GM23338 (cell line): ENCODE measurements at regions not wholly inside any gene's neighbourhood (a gene's known extent, or its start where the extent isn't known, plus 50 kb on each side); places are given as distances from the start of the nearest gene placed in this dataset.

Experiments
- ATAC-seq: fragments of 200-7000 bp; cut with Tn5 transposase; 3 replicates; pipeline ENCODE4 v1.9.1; 2020
- DNase-seq: peaks from one replicate; pipeline ENCODE4 v3.0.0-alpha.2; 2015; ENCODE audit warnings: low spot score
- H2AFZ ChIP-seq: fragments of 200-600 bp; sonication (generic); 2 replicates; pipeline ENCODE4 v1.8.0; 2016; ENCODE audit warnings: antibody characterized with exemption, mild to moderate bottlenecking, moderate library complexity
- H3F3A ChIP-seq: fragments of 200-600 bp; sonication (generic); replicated peaks from 2 replicates; pipeline ENCODE4 v1.8.0; 2017; ENCODE audit warnings: antibody characterized with exemption, mixed run types, low read depth
- H3K27ac ChIP-seq: fragments of 200-600 bp; sonication (generic); 2 replicates; pipeline ENCODE4 v1.6.1; 2016; ENCODE audit warnings: low read depth
- H3K27me3 ChIP-seq: fragments of 200-600 bp; sonication (generic); 2 replicates; pipeline ENCODE4 v1.8.0; 2016; ENCODE audit warnings: mild to moderate bottlenecking, mixed run types, moderate library complexity; ENCODE audit not compliant: insufficient read depth
- H3K36me3 ChIP-seq: fragments of 200-600 bp; sonication (generic); 2 replicates; pipeline ENCODE4 v1.8.0; 2016; ENCODE audit warnings: mild to moderate bottlenecking; ENCODE audit not compliant: insufficient read depth
- H3K4me1 ChIP-seq: fragments of 200-600 bp; sonication (generic); 2 replicates; pipeline ENCODE4 v1.8.0; 2016; ENCODE audit warnings: mild to moderate bottlenecking, moderate library complexity; ENCODE audit not compliant: insufficient read depth
- H3K4me2 ChIP-seq: fragments of 200-600 bp; sonication (generic); 2 replicates; pipeline ENCODE4 v1.7.1; 2017; ENCODE audit warnings: mixed run types
- H3K4me3 ChIP-seq: fragments of 200-600 bp; sonication (generic); 2 replicates; pipeline ENCODE4 v1.6.1; 2016; ENCODE audit warnings: mixed run types
- H3K79me2 ChIP-seq: fragments of 200-600 bp; sonication (generic); replicated peaks from 2 replicates; pipeline ENCODE4 v1.8.0; 2017; ENCODE audit warnings: mild to moderate bottlenecking; ENCODE audit not compliant: insufficient read depth
- H3K9me2 ChIP-seq: fragments of 200-600 bp; sonication (generic); 2 replicates; pipeline ENCODE4 v1.8.0; 2017; ENCODE audit not compliant: insufficient read depth
- H4K20me1 ChIP-seq: fragments of 200-600 bp; sonication (generic); replicated peaks from 2 replicates; pipeline ENCODE4 v1.8.0; 2017; ENCODE audit warnings: mild to moderate bottlenecking; ENCODE audit not compliant: insufficient read depth
- H3K27ac Mint-ChIP-seq: 2 replicates; pipeline ENCODE4 v1.8.0; 2020; ENCODE audit warnings: inconsistent platforms, mild to moderate bottlenecking, moderate library complexity, mixed read lengths
- H3K27me3 Mint-ChIP-seq: 3 replicates; pipeline ENCODE4 v1.8.0; 2022; ENCODE audit warnings: low read depth, mild to moderate bottlenecking, moderate library complexity, mixed read lengths, inconsistent platforms; ENCODE audit not compliant: insufficient read depth, poor library complexity
- H3K36me3 Mint-ChIP-seq: 3 replicates; pipeline ENCODE4 v1.8.0; 2021; ENCODE audit warnings: low read depth, mild to moderate bottlenecking, inconsistent platforms, moderate library complexity, mixed read lengths
- H3K4me1 Mint-ChIP-seq: 3 replicates; pipeline ENCODE4 v1.8.0; 2020; ENCODE audit warnings: mild to moderate bottlenecking, inconsistent platforms, mixed read lengths
- H3K4me3 Mint-ChIP-seq: 3 replicates; pipeline ENCODE4 v1.8.0; 2021; ENCODE audit warnings: moderate library complexity, mild to moderate bottlenecking, inconsistent platforms, mixed read lengths
- H3K9me3 Mint-ChIP-seq: 3 replicates; pipeline ENCODE4 v1.8.0; 2020; ENCODE audit warnings: moderate library complexity, mild to moderate bottlenecking, inconsistent platforms, mixed read lengths
- CREB1 ChIP-seq: fragments of 250-450 bp; sonication (Bioruptor Pico); IDR thresholded peaks from 2 replicates; pipeline ENCODE4 v1.5.0; 2020; ENCODE audit warnings: low read depth, mild to moderate bottlenecking, moderate library complexity
- EZH2 ChIP-seq: fragments of 200-600 bp; sonication (generic); IDR thresholded peaks from one replicate; pipeline ENCODE4 v1.8.0; 2017; ENCODE audit warnings: antibody characterized with exemption, mild to moderate bottlenecking, low read depth; ENCODE audit not compliant: unreplicated experiment
- EZH2phosphoT487 ChIP-seq: fragments of 200-600 bp; sonication (generic); IDR thresholded peaks from one replicate; pipeline ENCODE4 v1.8.1; 2018; ENCODE audit warnings: antibody characterized with exemption; ENCODE audit not compliant: unreplicated experiment
- STAT1 ChIP-seq: IDR thresholded peaks from one replicate; pipeline ENCODE4 v1.6.1; 2016; ENCODE audit warnings: antibody characterized with exemption; ENCODE audit not compliant: unreplicated experiment
- ZNF114 ChIP-seq: fragments of 250-450 bp; sonication (Bioruptor Pico); IDR thresholded peaks from 2 replicates; pipeline ENCODE4 v1.5.0; 2020; ENCODE audit warnings: mild to moderate bottlenecking, moderate library complexity
- ZNF462 ChIP-seq: fragments of 250-450 bp; sonication (Bioruptor Pico); IDR thresholded peaks from 2 replicates; pipeline ENCODE4 v1.5.0; 2020; ENCODE audit warnings: mild to moderate bottlenecking, moderate library complexity
- TF ChIP-seq, protein P1 (sequence below): IDR thresholded peaks from one replicate; pipeline ENCODE4 v1.6.1; 2018; ENCODE audit warnings: antibody characterized with exemption; ENCODE audit not compliant: unreplicated experiment
- TF ChIP-seq, protein P2 (sequence below): IDR thresholded peaks from 2 replicates; pipeline ENCODE4 v1.6.1; 2016; ENCODE audit warnings: antibody characterized with exemption
- TF ChIP-seq, protein P3 (sequence below), 2 experiments: fragments of 200-600 bp in 1 of 2; sonication (generic) in 1 of 2; conservative IDR thresholded peaks; 2 replicates each; pipeline versions ENCODE4 v1.5.1 to v1.6.1; 2016 to 2017; ENCODE audit warnings: antibody characterized with exemption in 2 of 2, low read depth in 2 of 2, mild to moderate bottlenecking in 2 of 2, moderate library complexity in 1 of 2

- no peak overlapping the region for H3K4me2 ChIP-seq
- Mint-ChIP-seq H3K9me3 (peaks cover 10% of the 10 kb centered on the region; the same call in 2 of the 3 replicates), H3K4me1 (peaks cover 6% of the 10 kb centered on the region; the same call in 2 of the 3 replicates), H3K36me3 (0 out of 3 replicates have a peak, but pooled peaks cover 4% of the 10 kb centered on the region), H3K4me3 (no peak overlapping the region), H3K27me3 (peaks cover 2% of the 10 kb centered on the region), H3K27ac (no peak overlapping the region)
- H3K4me1 ChIP-seq = no peaks in the 10 kb centered on the region
- no peaks in the 10 kb centered on the region for H3K27me3 ChIP-seq
- no peak for DNase-seq
- H3K4me3 ChIP-seq = no peak overlapping the region
- no peak for ATAC-seq
- H3K27ac ChIP-seq = no peak overlapping the region
- TF ChIP-seq, protein P1, sequence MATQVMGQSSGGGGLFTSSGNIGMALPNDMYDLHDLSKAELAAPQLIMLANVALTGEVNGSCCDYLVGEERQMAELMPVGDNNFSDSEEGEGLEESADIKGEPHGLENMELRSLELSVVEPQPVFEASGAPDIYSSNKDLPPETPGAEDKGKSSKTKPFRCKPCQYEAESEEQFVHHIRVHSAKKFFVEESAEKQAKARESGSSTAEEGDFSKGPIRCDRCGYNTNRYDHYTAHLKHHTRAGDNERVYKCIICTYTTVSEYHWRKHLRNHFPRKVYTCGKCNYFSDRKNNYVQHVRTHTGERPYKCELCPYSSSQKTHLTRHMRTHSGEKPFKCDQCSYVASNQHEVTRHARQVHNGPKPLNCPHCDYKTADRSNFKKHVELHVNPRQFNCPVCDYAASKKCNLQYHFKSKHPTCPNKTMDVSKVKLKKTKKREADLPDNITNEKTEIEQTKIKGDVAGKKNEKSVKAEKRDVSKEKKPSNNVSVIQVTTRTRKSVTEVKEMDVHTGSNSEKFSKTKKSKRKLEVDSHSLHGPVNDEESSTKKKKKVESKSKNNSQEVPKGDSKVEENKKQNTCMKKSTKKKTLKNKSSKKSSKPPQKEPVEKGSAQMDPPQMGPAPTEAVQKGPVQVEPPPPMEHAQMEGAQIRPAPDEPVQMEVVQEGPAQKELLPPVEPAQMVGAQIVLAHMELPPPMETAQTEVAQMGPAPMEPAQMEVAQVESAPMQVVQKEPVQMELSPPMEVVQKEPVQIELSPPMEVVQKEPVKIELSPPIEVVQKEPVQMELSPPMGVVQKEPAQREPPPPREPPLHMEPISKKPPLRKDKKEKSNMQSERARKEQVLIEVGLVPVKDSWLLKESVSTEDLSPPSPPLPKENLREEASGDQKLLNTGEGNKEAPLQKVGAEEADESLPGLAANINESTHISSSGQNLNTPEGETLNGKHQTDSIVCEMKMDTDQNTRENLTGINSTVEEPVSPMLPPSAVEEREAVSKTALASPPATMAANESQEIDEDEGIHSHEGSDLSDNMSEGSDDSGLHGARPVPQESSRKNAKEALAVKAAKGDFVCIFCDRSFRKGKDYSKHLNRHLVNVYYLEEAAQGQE = no peak
- TF ChIP-seq ZNF462 (CRISPR knock-in tag) = no peak
- TF ChIP-seq EZH2phosphoT487 = no peak
- no peak for TF ChIP-seq CREB1
- TF ChIP-seq, protein P2, sequence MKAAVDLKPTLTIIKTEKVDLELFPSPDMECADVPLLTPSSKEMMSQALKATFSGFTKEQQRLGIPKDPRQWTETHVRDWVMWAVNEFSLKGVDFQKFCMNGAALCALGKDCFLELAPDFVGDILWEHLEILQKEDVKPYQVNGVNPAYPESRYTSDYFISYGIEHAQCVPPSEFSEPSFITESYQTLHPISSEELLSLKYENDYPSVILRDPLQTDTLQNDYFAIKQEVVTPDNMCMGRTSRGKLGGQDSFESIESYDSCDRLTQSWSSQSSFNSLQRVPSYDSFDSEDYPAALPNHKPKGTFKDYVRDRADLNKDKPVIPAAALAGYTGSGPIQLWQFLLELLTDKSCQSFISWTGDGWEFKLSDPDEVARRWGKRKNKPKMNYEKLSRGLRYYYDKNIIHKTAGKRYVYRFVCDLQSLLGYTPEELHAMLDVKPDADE = no peak
- no peak for TF ChIP-seq EZH2
- no peak for TF ChIP-seq STAT1
- no peak for TF ChIP-seq ZNF114 (CRISPR knock-in tag)
- TF ChIP-seq, protein P3, sequence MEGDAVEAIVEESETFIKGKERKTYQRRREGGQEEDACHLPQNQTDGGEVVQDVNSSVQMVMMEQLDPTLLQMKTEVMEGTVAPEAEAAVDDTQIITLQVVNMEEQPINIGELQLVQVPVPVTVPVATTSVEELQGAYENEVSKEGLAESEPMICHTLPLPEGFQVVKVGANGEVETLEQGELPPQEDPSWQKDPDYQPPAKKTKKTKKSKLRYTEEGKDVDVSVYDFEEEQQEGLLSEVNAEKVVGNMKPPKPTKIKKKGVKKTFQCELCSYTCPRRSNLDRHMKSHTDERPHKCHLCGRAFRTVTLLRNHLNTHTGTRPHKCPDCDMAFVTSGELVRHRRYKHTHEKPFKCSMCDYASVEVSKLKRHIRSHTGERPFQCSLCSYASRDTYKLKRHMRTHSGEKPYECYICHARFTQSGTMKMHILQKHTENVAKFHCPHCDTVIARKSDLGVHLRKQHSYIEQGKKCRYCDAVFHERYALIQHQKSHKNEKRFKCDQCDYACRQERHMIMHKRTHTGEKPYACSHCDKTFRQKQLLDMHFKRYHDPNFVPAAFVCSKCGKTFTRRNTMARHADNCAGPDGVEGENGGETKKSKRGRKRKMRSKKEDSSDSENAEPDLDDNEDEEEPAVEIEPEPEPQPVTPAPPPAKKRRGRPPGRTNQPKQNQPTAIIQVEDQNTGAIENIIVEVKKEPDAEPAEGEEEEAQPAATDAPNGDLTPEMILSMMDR (conservative IDR thresholded peaks at IDR 0.05; ENCODE audit: low read depth in 2 of 2) = no peak
- no peak overlapping the region for H2AFZ ChIP-seq
- H3F3A ChIP-seq = no peaks in the 10 kb centered on the region
- no peaks in the 10 kb centered on the region for H3K36me3 ChIP-seq
- H3K9me2 ChIP-seq = no peaks in the 10 kb centered on the region
- no peaks in the 10 kb centered on the region for H4K20me1 ChIP-seq
- H3K79me2 ChIP-seq = no peaks in the 10 kb centered on the region
Measured at GRCh38 chr3:41144631-41145030, 54.7 kb upstream of the CTNNB1 start.
